GM21576 (cell line): ENCODE measurements at regions not wholly inside any gene's neighbourhood (a gene's known extent, or its start where the extent isn't known, plus 50 kb on each side); places are given as distances from the start of the nearest gene placed in this dataset.
A peak's percentile ranks its signal among the peaks of the same experiment; 100 is the strongest.

Source experiments
- ATAC-seq: cut with Tn5 transposase; IDR thresholded peaks from one replicate; pipeline ENCODE4 v1.9.1; 2021; ENCODE audit warnings: mild to moderate bottlenecking, moderate library complexity; ENCODE audit not compliant: unreplicated experiment

DNA sequence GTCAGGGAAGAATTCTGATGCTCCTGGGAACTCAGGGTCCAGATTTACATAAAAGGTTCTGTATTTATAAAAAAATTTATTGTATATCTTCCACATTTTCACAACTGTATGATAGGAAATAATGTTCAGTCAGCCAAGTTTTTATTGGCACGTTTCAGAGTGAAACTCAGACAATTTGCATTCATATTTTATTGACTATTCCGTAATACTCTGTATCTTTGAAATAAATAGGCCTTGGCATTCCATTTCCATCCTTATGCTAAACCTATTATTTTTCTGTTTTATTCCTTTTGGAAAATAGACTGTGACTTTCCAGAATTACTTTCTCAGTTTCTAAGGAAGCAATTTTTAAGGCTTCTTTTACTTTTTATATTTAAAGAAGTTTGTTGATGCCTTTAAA is 329.0 kb downstream of the OLFM3 start:
- no peak for ATAC-seq

DNA sequence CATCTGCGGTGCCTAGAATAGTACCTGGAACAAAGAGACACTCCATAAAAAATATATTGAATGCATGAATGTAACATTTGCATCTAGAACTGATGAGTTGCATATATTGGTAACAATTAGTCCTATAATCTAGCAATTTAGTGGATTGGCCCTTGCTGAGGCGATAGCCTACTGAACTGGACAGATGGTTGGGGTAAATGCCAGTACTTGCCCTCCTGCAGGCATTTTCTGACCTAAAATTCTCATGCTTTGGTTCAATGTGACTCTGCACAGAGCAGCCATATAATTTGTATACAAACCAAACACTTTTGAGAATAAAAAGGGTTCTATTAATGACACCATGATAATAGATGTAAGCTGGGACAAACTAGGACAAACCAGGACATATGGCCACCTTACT is 313.6 kb downstream of the OLFM3 start:
- ATAC-seq, result no peak

DNA sequence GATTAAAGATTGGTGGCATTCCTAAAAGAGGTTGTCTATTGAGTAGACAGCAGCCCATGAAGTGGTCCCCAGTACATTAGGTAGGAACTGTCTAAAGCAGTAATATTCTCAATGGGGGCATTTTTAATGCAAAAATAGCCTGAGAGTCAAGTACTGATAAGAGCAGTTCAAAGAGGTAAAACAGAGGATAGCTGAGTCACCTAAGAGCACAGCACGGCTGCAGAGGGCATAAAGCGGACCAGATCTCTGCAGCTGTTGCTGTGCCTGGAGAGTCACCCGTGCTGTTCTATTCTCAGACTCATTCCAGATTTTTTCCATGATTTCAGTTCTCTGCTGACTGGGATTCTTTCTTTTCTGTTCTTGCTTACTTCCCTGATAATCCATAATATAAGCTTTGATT is 313.2 kb downstream of the OLFM3 start:
- ATAC-seq, result no peak

- no peak for ATAC-seq
Measured at GRCh38 chr1:101697072-101697471, 299.7 kb downstream of the OLFM3 start.

GRCh38 chr1:101698681-101699080 is 298.0 kb downstream of the OLFM3 start:
- ATAC-seq, result no peak

DNA sequence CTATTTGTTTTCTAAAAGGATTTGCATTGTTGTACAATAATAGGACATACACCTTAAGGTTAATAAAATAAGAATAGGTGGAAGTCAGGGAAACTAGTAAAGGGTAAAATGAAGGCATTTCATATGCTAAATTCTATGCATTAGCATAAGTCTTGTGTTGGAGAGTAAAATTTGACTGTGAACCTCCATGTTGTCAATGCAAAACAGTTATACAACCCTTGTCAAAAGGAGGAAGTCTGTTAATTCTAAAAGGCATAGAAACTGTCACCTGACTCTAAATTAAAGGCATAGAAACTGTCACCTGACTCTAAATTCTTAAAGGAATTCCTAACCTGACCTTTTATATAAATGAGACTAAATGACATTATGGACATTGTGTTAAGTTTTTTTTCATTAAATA is 291.8 kb downstream of the OLFM3 start:
- ATAC-seq, result no peak

DNA sequence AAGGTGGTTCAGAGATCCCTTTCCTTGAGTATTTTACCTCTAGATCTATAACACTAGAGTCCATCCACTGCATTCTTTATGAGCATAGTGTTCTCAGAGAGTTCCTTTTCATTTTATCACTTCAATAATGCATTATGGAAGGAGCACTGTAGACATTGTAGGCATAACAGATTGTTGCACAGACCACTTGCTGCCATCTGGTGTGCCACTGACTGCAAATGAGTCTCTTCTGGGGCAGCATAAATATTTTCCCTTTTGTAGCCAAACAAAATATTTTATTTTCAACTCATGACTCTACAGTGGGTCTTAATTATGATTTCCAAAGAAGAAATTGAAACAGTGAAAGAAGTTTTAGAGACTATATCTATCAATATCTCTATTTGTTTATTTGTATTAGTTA is 290.4 kb downstream of the OLFM3 start:
- no peak for ATAC-seq

GRCh38 chr1:101709721-101710120 is 287.0 kb downstream of the OLFM3 start:
- ATAC-seq, result no peak

GRCh38 chr1:101713760-101714159 is 283.0 kb downstream of the OLFM3 start:
- no peak for ATAC-seq

GRCh38 chr1:101723415-101723814 is 273.3 kb downstream of the OLFM3 start:
- ATAC-seq, result peak; percentile 55

- peak; percentile 66 for ATAC-seq
Measured at GRCh38 chr1:101728029-101728428, 268.7 kb downstream of the OLFM3 start.

GRCh38 chr1:101730559-101730958 is 266.2 kb downstream of the OLFM3 start:
- no peak for ATAC-seq

DNA sequence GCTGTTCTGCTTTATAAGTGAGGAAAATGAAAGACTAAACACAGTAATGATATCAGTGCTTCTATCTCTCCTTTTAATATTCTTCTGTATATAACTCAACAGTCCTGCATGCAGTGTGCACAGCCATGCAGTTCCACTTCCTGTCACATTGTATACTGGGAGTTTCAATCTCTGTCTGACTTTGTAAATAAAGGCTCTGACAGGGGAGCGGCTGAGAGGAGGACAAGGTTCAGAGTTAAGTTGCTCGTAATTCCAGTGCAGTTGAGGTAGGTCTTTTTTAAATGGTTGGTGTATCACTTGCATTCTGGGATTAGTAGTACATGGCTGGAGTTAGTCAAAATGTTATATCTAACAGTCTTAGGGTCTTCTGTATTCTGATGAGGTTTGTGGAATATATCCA is 264.5 kb downstream of the OLFM3 start:
- ATAC-seq, result peak; percentile 89

GRCh38 chr1:101733340-101733739 is 263.4 kb downstream of the OLFM3 start:
- no peak for ATAC-seq

GRCh38 chr1:101738475-101738874 is 258.3 kb downstream of the OLFM3 start:
- ATAC-seq, result no peak

GRCh38 chr1:101739146-101739545 is 257.6 kb downstream of the OLFM3 start:
- ATAC-seq, result no peak

GRCh38 chr1:101739826-101740330 is 256.8 kb downstream of the OLFM3 start:
- ATAC-seq, result no peak

- no peak for ATAC-seq
Measured at GRCh38 chr1:101741910-101742309, 254.8 kb downstream of the OLFM3 start.

GRCh38 chr1:101742509-101742908 is 254.2 kb downstream of the OLFM3 start:
- no peak for ATAC-seq

GRCh38 chr1:101745551-101746270 is 251.0 kb downstream of the OLFM3 start:
- ATAC-seq, result no peak

- no peak for ATAC-seq
Measured at GRCh38 chr1:101748077-101748476, 248.6 kb downstream of the OLFM3 start.
